NCI-H2171 (cell line): ENCODE measurements at regions not wholly inside any gene's neighbourhood (a gene's known extent, or its start where the extent isn't known, plus 50 kb on each side); places are given as distances from the start of the nearest gene placed in this dataset.

Source experiments
- DNase-seq: peaks from one replicate; lab custom pipeline; 2025; lab: John Stamatoyannopoulos, UW

DNA sequence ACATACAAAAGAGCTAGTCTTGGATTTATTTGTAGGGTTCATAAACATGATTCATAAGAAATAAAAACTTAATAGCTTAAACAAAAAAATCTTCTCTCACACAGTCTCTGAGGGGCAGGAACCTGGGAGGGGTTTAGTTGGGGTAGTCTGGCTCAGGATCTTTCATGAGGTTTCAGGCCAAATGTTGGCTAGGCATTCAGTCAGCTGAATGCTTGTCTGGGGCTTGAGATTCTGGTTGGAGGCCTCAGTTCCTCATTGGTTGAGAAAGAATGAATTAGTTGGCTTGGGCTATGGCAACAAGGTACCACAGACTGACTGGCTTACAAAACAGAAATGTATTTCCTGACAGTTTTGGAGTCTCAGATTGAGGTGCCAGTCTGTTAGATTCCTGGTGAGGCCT is 74.3 kb downstream of the ANKRD7 start:
- DNase-seq: no peak

DNA sequence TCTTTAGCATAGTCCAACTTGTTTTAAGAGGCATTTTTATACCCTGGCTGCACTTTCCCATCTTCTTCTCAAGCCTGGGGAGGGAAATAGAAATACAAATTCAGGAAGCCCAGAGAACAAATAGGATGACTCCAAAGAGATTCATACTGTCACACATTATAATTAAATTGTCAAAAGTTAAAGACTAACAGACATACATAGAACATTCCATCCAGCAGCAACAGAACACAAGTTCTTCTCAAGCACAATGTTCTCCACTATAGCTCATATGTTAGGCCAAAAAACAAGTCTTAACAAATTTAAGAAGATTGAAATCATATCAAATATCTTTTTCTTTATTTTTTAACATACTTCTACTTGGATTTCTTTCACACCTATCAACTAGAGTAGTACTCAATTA is 75.7 kb downstream of the ANKRD7 start:
- no peak for DNase-seq

DNA sequence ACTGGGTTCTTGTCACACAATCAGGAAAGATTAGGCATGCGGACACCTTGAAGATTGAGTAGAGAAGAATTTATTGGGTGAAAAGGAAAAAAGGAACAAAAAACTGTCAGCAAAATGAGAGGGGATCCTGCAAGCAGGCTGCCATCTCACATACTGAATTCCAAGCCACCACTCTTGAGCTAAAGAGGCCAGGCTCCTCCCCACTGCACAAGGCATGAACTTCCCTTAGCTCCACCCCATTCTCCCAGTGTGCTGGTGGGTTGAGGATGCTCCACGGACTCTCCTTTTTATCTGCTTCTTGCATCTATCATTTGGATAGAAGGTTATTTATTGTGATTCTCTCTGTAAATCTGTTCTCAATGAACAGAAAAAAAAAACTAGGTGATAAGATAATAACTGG is 79.6 kb downstream of the ANKRD7 start:
- DNase-seq: no peak

DNA sequence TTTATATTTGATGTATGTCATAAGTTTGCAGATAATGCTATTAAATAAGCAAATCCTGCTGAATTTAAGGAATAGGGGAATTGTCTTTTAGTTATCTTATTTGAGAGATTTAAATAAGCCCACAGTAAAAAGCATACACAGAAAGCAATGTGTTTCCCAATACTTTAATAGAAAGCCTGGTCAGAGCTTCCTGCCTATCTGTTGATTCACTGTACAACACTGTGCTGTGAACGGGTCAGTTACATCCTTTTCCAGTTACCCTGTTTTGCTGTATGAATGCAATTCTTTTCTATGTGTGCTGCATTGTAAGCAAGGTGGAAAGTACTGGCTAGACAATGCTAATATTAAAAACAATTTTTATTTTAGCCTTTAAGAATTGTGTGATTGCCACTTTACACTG is 81.2 kb downstream of the ANKRD7 start:
- DNase-seq: no peak

DNA sequence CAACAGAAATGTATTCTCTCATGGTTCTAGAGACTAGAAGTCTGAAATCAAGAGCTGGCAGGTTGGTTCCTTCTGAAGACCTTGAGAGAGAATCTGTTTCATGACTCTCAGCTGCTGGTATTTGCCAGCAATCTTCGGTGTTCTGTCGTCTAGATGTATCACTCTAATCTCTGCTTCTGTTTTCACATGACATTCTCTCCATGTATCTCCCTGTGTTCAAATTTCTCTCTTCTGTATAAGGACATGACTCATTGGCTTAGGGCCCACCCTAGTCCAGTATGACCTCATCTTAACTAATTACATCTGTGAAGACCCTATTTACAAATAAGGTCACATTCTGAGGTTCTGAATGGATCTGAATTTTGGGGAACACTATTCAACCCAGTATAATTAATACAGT is 82.3 kb downstream of the ANKRD7 start:
- DNase-seq: no peak

DNA sequence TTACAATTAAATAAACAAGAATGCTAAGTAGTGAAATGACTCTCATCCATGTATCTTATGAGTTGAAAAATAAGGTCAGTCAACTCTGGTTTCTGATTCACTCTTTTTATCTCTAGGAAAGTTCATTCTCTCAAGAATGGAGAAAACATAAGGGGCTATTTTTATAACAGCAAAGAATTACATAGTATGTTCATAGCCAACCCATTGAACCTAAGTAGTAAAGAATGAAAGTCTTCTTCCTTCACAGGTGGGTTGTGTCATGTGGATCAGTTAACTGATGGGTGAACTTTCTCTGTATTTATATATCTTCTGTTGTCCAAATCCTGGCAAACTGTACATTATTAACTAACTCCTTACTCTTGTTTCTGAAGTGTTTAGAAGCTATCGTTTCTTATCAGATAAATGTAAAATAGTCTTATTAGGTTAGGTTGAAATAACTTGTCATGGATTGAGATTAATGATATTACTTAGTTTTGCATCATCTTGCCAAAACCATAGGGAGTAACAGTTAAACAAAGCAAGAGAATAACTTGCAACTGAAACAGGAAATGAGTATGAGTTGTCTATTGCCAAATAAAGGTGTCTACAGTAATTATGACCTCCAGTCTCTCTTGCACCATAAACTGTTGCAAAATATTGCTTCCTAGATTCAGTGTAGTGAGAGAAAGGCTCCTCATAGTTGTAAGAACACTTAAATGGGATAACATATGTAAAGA is 86.8 kb downstream of the ANKRD7 start:
- DNase-seq: no peak

DNA sequence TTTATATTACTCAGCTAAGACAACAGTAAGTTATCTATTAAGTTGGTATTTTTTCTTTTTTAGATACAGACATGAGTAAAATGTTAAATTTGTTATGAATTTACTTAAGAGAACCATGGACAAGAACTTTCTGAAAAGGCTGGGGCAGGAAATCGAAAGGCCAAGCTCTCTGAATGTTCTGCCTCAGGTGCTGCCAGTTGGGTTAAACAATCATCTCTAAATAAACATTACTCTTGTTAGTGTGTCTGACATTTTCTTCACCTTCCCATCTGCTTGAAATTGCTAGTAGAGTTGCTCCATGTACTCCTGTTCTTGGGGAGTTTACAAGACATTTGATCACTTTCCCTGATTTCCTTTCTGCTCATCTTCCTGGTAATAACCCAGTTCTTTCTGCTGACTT is 87.5 kb downstream of the ANKRD7 start:
- DNase-seq: no peak

DNA sequence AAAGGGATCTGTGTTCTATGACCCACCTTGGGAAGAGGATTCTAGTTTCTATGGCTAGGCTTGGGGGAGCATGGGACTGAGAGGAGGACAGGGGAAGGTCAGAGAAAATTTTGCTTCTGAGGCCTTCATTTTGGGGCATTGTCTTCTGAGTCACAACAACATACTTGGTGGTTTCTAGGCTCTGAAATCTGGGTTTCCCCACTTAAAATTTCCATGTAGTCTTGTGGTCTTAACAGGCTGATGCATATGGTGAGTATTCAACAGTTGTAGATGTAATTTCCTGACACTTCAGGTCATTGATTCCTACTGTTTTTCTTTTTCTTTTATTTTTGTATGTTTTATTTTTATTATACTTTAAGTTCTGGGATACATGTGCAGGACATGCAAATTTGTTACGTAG is 88.5 kb downstream of the ANKRD7 start:
- DNase-seq: no peak

DNA sequence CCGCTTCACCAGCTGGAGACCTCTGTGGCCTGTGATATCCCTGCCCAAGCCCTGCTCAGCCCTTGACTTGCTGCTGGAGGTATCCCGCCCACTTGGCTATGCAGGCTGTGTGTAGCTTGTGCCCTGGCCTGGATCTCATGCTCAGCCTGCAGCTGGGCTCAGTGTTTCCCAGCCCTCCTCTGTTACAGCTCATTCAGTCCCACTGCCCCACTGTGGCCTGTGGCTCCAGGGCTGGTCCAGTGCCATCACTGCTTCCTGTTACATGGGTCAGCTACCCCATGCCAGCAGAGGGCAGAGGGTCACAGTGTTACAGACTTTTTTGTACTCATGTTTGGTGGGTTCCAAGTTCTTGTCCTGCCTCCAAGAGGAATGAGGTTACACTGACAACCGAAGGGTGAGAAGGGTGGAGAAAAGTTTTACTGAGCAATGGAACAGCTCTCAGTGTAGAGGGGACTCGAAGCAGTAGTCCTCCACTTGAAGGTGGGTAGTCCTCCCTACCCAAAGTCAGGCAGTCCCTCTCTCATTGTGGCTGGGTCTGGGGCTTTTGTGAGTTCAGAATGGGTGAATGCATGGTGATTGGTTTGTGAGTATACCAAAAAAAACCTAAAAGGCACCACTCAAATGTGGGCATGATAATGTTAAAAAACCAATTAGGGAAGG is 100.4 kb downstream of the ANKRD7 start:
- DNase-seq: no peak

DNA sequence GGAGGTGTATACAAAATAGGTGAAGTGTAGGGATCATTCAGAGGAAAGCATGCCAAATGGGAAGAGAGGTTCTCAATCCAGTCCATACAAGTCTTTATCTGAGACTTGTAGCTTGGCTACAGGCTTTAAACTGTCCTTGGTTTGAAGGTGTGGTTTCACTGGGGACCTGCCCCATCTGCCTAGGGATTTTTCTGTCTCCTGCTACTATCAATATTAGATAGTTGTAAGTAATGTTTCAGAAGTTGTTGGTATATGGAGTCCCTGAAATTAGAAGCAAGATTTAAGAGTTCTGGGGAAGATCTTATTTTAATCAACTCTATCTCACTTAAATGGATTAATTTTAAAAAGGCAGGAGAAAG is 100.9 kb downstream of the ANKRD7 start:
- no peak for DNase-seq

DNA sequence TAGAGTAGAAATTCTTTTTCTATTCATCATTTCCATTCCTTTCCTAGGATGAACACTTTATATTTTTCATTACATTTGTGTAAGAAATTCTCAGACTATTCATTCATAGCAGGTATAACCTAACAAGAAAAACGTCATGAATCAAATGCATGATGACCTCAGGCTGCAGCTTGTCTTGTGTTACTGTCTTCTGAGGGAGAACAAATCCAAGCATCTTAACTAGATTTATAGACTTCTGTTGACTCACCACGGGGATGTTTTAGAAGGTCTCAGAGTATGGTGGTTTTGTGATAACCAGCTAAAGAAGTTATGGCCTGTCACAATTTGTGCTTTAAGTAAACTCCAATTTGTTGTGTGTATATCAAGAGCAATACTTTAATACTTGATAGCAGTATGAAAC is 102.7 kb downstream of the ANKRD7 start:
- no peak for DNase-seq

DNA sequence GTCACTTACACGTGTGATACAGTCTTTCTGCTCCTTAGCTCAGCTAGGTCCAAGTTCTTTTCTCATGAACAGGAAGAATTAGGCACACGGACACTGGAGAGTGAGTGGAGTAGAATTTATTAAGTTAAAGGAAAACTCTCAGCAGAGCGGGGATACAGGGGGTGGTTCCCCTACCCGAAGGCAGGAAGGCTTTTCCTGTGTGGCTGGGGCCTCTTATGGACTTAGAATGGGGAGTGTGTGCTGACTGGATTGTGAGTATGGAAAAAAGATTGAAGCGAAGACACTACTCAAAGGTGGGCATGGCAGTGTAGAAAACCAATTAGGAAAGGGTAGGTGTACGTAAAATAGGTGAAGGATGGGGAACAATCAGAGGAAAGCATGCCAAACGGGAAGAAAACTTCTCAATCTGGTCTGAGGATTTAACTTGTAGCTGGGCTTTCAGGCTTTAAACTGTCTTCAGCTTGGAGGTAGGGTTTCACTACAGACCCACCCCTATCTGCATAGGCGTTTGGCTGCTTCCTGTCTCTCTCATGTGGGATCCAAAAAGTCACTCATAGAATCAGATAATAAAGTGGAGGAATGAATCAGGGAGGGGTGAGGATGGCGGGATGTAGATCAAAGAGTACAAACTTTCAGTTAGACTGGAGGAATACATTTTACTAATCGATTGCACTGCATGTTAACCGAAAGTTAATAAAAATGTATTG is 104.2 kb downstream of the ANKRD7 start:
- DNase-seq: no peak

DNA sequence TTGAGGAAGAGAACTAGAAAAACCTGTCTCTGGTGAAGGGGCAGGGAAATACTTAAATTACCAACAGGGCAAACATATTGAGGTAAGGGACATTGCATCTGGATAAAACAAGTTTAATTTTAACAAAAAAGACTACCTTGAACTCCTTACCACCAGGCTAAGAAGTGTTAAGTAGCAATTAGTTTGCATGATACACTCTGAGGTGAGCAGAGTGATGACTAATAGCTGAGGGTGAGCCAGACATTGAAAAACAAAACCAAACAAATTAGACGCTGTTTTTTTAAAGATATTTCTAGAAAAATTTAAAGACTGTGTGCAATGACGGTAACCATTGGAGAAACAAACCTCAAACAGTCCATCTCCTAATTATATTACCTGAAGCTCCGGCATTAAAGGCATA is 105.9 kb downstream of the ANKRD7 start:
- DNase-seq: no peak

DNA sequence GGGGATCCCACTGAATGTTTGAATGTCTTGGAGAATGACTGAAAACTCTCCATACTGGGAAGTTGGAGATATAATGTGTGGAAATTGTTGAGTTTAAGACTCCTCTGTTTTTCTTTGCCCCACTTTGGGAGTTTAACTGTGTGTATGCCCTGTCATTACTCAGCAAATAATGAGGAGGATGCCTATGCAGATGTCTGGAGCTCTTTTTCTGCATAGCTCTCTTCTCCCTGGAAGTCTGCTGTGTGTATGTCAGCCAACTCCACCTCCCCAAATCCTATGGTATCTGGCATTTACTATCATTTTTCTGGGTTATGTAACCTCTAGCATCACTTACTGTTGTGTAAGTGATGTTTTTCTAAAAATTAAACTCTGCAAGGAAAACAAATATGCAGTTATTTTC is 122.2 kb downstream of the ANKRD7 start:
- no peak for DNase-seq

DNA sequence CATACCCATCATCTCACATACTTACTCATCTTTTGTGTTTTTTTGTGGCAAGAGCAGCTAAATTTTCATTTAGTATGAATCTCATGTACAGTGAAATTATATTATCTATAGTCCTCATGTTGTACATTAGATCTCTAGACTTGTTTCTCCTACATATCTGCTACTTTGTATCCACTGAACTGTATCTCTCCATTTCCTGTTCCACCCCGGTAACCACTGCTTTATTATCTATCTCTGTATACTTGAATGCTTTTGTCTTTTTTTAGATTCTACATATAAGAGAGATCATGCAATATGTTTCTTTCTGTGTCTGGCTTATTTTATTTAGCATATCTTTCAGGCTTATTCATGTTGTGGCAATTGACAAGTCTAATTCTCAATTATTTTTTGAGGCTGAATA is 125.1 kb downstream of the ANKRD7 start:
- no peak for DNase-seq

DNA sequence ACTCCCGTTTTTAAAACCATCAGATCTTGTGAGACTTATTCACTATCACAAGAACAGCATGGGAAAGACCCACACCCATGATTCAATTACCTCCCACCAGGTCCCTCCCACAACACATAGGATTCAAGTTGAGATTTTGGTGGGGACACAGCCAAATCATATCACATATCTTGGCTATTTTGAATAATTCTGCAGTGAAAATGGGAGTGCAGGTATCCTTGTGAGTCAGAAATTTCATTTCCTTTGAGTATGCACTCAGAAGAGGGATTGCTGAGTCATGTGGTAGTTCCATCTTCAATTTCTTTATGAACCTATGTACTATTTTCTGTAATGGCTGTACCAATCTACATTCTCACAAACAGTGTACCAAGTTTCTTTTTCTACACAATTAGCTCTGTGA is 125.8 kb downstream of the ANKRD7 start:
- DNase-seq: no peak

DNA sequence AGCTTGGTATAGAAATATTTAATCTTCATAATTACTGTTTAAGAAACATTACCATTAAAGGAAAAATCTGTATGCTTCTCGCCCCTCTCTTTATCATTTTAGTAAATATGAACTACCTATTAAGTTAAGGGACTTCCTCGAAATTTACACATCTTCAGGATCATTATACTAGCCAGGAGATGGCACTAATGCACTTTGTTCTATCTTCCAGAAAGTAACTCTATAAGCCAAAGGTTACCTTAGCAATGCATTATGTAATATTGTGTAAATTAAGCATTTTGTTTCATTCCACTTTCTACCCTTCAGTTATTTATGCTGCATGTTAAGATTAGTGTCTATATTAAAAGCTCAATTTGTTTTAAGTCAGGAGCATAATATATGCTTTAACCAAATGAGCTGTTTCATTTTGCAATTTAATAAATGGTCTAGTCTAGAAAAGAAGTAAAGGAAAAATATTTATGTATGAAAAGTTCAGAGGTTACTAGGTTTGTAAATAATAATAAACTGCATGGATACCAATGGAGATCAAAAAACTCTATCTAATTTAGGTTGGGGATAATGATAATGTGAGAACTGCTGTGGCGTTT is 128.5 kb downstream of the ANKRD7 start:
- peak; percentile 8 for DNase-seq

DNA sequence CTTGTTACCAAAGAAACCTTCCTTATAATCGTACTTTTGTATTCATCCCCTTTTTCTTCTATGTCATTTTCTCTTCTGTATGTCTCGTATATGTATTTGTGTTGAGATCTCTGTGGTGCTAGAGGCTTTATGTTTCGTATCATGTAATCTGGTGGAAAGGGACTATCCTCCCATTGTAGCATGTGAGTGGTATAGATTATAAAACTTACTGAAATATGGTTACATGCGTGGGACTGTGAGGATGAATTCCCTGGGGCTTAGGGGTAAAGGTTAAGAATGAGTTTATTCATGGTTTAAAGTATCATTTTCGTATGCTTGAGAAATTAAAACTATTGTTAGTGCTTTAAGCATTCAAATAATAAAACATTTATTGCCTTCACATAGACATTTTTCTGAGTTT is 141.9 kb downstream of the ANKRD7 start:
- DNase-seq: no peak

DNA sequence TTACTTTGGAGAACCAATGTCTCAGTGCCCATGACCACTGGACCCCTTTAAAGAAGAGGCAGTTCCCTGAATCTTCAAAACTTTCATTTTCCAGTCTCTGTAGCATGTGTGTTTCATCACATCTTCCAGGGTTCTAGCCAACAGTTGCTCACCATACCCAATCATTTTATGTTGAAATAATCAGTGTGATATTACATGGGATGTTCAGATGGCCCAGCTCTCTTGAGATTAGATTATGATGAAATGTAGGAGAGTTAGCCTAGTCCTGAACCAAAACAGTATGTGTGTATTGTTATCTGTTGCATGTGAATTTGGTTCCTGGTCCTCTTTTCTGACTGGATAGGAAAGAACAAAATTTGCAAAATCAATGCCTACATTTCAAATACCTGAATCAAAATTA is 144.5 kb downstream of the ANKRD7 start:
- no peak for DNase-seq

DNA sequence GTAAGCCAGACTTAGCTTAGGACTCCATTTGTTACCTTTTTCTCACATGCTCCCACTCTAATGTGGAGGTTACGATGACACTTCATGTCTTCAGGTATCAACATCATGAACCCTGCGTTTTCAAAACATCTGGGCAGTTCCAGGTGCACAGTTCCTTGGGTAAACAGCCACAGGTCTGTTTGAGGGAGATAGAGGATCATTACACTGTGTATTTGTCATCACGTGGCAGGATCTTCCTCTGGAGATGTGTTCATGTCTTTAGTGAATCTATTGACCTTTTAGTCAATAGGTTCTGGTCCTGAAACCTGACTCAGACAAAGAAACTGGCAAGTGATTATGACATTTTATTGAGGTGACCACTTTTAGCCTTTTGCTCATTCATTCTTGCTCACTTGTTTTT is 145.5 kb downstream of the ANKRD7 start:
- no peak for DNase-seq

DNA sequence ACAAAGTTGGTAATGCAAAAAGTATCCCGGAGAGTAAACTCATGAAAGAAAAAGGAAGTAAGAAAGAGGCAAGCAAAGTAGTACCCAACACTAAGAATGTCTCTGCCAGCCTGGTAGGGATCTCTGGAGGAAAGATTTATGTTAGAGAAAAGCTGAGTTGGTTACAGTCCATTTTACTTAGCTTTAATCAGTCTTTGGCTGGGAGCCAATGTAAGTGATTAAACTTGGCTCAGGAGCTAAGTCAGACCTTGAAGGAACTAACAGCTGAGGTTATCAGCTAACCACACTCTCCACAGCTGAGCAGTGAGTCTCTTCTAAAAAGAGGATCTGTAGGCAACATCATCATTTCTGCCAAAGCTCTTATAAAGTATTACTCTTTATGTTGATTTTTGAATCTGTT is 148.0 kb downstream of the ANKRD7 start:
- no peak for DNase-seq

DNA sequence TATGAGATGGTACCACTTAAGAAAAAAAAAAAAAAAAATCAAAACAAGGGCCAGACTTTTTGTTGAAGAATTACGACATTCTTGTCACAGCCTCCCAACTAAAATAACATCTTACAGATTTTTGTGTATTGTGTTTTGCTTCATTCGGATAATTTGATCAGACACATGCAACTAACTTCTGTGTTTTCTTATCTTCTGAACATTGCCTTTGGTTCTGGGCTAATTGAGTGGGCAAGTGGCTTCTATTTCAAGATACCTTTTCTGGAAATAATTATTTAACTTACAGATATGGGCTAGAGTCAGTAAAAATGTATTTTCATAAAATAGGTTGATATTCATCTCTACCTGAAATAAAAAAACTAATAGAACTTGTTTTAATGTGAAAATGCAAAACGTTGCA is 165.1 kb downstream of the ANKRD7 start:
- no peak for DNase-seq

DNA sequence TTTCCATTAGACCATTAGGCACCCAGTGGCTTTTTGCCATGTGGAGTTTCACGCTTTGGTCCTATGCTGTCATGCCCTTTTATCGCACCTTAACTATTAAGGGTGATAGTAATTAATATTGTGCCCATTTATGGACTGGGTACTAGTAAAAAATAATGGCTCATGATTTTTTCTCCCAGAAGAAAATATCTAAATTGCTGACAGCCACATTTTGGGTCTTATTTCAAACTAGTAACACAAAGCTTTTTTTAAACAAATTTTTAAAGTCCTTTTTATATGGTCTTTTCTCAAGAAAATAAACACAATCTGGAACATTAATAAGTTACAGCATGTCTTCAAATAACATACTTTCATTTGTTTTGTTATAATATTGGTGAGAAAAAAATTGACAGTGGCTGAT is 179.7 kb downstream of the ANKRD7 start:
- no peak for DNase-seq
